ENCODE measurements at regions not wholly inside any gene's neighbourhood (a gene's known extent, or its start where the extent isn't known, plus 50 kb on each side); places are given as distances from the start of the nearest gene placed in this dataset.

- no peak for TF ChIP-seq POLR2A (IDR thresholded peaks at IDR 0.05; ENCODE audit: low read length)
- no peak for TF ChIP-seq GATA1 (IDR thresholded peaks at IDR 0.05; ENCODE audit: low read depth, low read length)
These were observed 343.7 kb downstream of the ARAP2 start for GRCh38 chr4:35900286-35901243.
